NT2/D1 (cell line): ENCODE measurements at regions not wholly inside any gene's neighbourhood (a gene's known extent, or its start where the extent isn't known, plus 50 kb on each side); places are given as distances from the start of the nearest gene placed in this dataset.
"Not testable (repeated sequence)": the region's sequence is repeated elsewhere in the genome, so short reads cannot be mapped to it uniquely, and the experiment has no call there.

ENCODE experiments used
- YY1 ChIP-seq: IDR thresholded peaks from 2 replicates; pipeline ENCODE4 v1.6.1; 2011; ENCODE audit not compliant: insufficient read length, insufficient read depth
- ZNF274 ChIP-seq: IDR thresholded peaks from 2 replicates; pipeline ENCODE4 v1.6.1; 2011; ENCODE audit warnings: mild to moderate bottlenecking, low read depth, low read length

- not testable (repeated sequence) for TF ChIP-seq ZNF274, YY1
Measured at GRCh38 chr16:29203046-29203932, 203.2 kb downstream of the NPIPB11 start.
